Peyer's patch (tissue), 4 donors: ENCODE measurements at regions not wholly inside any gene's neighbourhood (a gene's known extent, or its start where the extent isn't known, plus 50 kb on each side); places are given as distances from the start of the nearest gene placed in this dataset.

Experiments
- POLR2A ChIP-seq, 2 donors: fragments of 450-650 bp; IDR thresholded peaks; one replicate each; pipeline ENCODE4 v1.5.1; 2017; ENCODE audit warnings: antibody characterized with exemption in 2 of 2, mild to moderate bottlenecking in 2 of 2, moderate library complexity in 2 of 2
- TF ChIP-seq, protein P1 (sequence below), 6 experiments: fragments of 450-650 bp in 4 of 6; fragments of 200-600 bp in 2 of 6; sonication (generic) in 1 of 6; IDR thresholded peaks; one replicate each; pipeline ENCODE4 v1.5.1; 2017 to 2019; ENCODE audit warnings: antibody characterized with exemption in 6 of 6, mild to moderate bottlenecking in 3 of 6, moderate library complexity in 1 of 6

DNA sequence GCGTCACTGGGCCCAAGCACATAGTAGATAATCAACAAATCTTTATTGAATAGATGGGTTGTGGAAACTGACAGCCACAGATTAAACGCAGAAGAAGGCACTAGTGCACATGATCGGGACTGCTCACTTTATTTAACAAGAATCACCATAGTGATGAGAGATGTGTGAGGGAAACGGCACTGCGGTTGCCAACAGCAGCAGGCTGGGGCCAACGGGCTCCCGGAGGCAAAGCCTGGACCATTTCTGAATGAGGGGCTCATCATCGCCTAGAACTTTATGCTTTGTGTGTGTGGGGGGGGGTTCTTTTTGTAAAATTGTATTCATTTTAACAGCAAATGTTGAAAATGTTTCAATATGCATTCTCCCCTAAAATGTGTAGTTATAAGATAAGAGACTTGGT is 61.9 kb upstream of the RUFY1 start:
- TF ChIP-seq, protein P1, sequence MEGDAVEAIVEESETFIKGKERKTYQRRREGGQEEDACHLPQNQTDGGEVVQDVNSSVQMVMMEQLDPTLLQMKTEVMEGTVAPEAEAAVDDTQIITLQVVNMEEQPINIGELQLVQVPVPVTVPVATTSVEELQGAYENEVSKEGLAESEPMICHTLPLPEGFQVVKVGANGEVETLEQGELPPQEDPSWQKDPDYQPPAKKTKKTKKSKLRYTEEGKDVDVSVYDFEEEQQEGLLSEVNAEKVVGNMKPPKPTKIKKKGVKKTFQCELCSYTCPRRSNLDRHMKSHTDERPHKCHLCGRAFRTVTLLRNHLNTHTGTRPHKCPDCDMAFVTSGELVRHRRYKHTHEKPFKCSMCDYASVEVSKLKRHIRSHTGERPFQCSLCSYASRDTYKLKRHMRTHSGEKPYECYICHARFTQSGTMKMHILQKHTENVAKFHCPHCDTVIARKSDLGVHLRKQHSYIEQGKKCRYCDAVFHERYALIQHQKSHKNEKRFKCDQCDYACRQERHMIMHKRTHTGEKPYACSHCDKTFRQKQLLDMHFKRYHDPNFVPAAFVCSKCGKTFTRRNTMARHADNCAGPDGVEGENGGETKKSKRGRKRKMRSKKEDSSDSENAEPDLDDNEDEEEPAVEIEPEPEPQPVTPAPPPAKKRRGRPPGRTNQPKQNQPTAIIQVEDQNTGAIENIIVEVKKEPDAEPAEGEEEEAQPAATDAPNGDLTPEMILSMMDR (IDR thresholded peaks at IDR 0.05): no peak
- no peak for TF ChIP-seq POLR2A (IDR thresholded peaks at IDR 0.05)
